HEK293 (cell line): ENCODE measurements at regions not wholly inside any gene's neighbourhood (a gene's known extent, or its start where the extent isn't known, plus 50 kb on each side); places are given as distances from the start of the nearest gene placed in this dataset.

Source experiments
- CTCF ChIA-PET: fragments of 350-600 bp; formaldehyde crosslinking; extraction: SDS; loops from one replicate; lab custom pipeline; 2021; ENCODE audit warnings: antibody characterized with exemption; lab: Yijun Ruan, JAX
- POLR2A ChIA-PET: fragments of 300-600 bp; formaldehyde crosslinking; extraction: SDS; loops from one replicate; lab custom pipeline; 2020; ENCODE audit warnings: antibody characterized with exemption, inconsistent platforms; lab: Yijun Ruan, JAX
- H3K27ac ChIP-seq: fragments of 200-500 bp; sonication (Bioruptor generic); 2 replicates; pipeline ENCODE4 v1.5.1; 2014; ENCODE audit warnings: low read depth, low read length, control low read depth, inconsistent platforms; ENCODE audit errors: extremely low read depth
- H3K36me3 ChIP-seq, 2 experiments: fragments of 200-500 bp in 1 of 2; sonication (Bioruptor generic) in 1 of 2; 1 replicate in 1 of 2; 2 replicates in 1 of 2; pipeline ENCODE4 v1.5.1; 2014 to 2017; ENCODE audit warnings: inconsistent platforms in 2 of 2, low read length in 2 of 2; ENCODE audit not compliant: control insufficient read depth in 2 of 2, insufficient read depth in 1 of 2
- H3K4me1 ChIP-seq: fragments of 200-500 bp; sonication (Bioruptor generic); 2 replicates; pipeline ENCODE4 v1.5.1; 2014; ENCODE audit warnings: mild to moderate bottlenecking, low read length, inconsistent platforms; ENCODE audit not compliant: control insufficient read depth, insufficient read depth
- H3K4me3 ChIP-seq: 2 replicates; pipeline ENCODE4 v1.5.1; 2011; ENCODE audit warnings: low read depth, mild to moderate bottlenecking, control low read depth, low read length, moderate library complexity
- H3K9me3 ChIP-seq: fragments of 200-500 bp; sonication (Bioruptor generic); 2 replicates; pipeline ENCODE4 v1.5.1; 2014; ENCODE audit warnings: low read depth, low read length, inconsistent platforms; ENCODE audit not compliant: control insufficient read depth, insufficient read depth
- HOXD13 ChIP-seq: sonication (generic); formaldehyde crosslinking; IDR thresholded peaks from 2 replicates; pipeline ENCODE4 v1.8.0; 2022; ENCODE audit warnings: missing genetic modification reagents, borderline replicate concordance
- KLF1 ChIP-seq: fragments of 450-650 bp; formaldehyde crosslinking; IDR thresholded peaks from 2 replicates; pipeline ENCODE4 v1.5.1; 2016; ENCODE audit warnings: missing biosample characterization, missing genetic modification characterization
- MEIS1 ChIP-seq: sonication (generic); formaldehyde crosslinking; IDR thresholded peaks from 2 replicates; pipeline ENCODE4 v1.8.1; 2022; ENCODE audit warnings: missing genetic modification reagents, mild to moderate bottlenecking, borderline replicate concordance
- SP2 ChIP-seq: fragments of 450-650 bp; formaldehyde crosslinking; IDR thresholded peaks from 2 replicates; pipeline ENCODE4 v1.5.1; 2016; ENCODE audit warnings: missing biosample characterization, missing genetic modification characterization
- ZFP69B ChIP-seq: fragments of 450-650 bp; formaldehyde crosslinking; IDR thresholded peaks from 2 replicates; pipeline ENCODE4 v1.5.1; 2016; ENCODE audit warnings: missing biosample characterization, missing genetic modification characterization
- ZNF184 ChIP-seq: fragments of 450-650 bp; IDR thresholded peaks from 2 replicates; pipeline ENCODE4 v1.5.1; 2018; ENCODE audit warnings: missing biosample characterization, mild to moderate bottlenecking, missing genetic modification characterization
- ZNF596 ChIP-seq: fragments of 450-650 bp; IDR thresholded peaks from 2 replicates; pipeline ENCODE4 v1.5.0; 2018; ENCODE audit warnings: missing biosample characterization, mild to moderate bottlenecking, missing genetic modification characterization, moderate library complexity
- ZNF626 ChIP-seq: fragments of 450-650 bp; sonication (Bioruptor Pico); formaldehyde crosslinking; IDR thresholded peaks from 2 replicates; pipeline ENCODE4 v1.5.1; 2018; ENCODE audit warnings: missing biosample characterization, missing genetic modification characterization, inconsistent platforms
- ZNF629 ChIP-seq: fragments of 450-650 bp; formaldehyde crosslinking; IDR thresholded peaks from 2 replicates; pipeline ENCODE4 v1.5.1; 2017; ENCODE audit warnings: missing biosample characterization, missing genetic modification characterization
- ZNF654 ChIP-seq: fragments of 450-650 bp; formaldehyde crosslinking; IDR thresholded peaks from 2 replicates; pipeline ENCODE4 v1.5.1; 2016; ENCODE audit warnings: low read depth, missing biosample characterization, missing genetic modification characterization
- TF ChIP-seq, protein P1 (sequence below): fragments of 450-650 bp; formaldehyde crosslinking; IDR thresholded peaks from 2 replicates; pipeline ENCODE4 v1.5.1; 2016; ENCODE audit warnings: missing biosample characterization, missing genetic modification characterization
- TF ChIP-seq, protein P2 (sequence below): fragments of 450-650 bp; formaldehyde crosslinking; IDR thresholded peaks from 2 replicates; pipeline ENCODE4 v1.5.1; 2016; ENCODE audit warnings: missing biosample characterization, missing genetic modification characterization

DNA sequence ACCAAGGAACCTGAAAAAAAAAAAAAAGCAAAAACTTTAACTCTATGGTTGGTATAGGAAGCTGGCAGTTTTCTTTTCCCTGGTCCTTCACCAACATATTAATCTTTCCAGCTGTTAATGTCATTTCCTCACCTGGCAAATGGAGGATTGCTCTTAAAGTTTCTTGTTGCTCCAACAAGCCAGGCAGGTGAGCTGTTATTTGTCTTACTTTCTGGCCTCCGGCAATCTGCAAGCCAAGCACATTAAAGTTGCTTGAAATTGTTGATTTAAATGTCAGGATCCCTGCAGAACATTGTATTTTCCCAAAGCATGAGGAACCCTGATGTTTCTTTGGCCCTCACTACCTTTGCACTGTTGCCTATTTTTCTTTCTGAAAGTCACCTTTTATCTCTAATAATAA lies 664.9 kb downstream of the METTL4 start (continued):
- TF ChIP-seq, protein P1, sequence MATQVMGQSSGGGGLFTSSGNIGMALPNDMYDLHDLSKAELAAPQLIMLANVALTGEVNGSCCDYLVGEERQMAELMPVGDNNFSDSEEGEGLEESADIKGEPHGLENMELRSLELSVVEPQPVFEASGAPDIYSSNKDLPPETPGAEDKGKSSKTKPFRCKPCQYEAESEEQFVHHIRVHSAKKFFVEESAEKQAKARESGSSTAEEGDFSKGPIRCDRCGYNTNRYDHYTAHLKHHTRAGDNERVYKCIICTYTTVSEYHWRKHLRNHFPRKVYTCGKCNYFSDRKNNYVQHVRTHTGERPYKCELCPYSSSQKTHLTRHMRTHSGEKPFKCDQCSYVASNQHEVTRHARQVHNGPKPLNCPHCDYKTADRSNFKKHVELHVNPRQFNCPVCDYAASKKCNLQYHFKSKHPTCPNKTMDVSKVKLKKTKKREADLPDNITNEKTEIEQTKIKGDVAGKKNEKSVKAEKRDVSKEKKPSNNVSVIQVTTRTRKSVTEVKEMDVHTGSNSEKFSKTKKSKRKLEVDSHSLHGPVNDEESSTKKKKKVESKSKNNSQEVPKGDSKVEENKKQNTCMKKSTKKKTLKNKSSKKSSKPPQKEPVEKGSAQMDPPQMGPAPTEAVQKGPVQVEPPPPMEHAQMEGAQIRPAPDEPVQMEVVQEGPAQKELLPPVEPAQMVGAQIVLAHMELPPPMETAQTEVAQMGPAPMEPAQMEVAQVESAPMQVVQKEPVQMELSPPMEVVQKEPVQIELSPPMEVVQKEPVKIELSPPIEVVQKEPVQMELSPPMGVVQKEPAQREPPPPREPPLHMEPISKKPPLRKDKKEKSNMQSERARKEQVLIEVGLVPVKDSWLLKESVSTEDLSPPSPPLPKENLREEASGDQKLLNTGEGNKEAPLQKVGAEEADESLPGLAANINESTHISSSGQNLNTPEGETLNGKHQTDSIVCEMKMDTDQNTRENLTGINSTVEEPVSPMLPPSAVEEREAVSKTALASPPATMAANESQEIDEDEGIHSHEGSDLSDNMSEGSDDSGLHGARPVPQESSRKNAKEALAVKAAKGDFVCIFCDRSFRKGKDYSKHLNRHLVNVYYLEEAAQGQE = no peak
- TF ChIP-seq ZNF626 (no peak), ZNF184 (tag by site-specific recombination) (no peak)
- TF ChIP-seq, protein P2, sequence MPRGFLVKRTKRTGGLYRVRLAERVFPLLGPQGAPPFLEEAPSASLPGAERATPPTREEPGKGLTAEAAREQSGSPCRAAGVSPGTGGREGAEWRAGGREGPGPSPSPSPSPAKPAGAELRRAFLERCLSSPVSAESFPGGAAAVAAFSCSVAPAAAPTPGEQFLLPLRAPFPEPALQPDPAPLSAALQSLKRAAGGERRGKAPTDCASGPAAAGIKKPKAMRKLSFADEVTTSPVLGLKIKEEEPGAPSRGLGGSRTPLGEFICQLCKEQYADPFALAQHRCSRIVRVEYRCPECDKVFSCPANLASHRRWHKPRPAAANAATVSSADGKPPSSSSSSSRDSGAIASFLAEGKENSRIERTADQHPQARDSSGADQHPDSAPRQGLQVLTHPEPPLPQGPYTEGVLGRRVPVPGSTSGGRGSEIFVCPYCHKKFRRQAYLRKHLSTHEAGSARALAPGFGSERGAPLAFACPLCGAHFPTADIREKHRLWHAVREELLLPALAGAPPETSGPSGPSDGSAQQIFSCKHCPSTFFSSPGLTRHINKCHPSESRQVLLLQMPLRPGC = no peak

DNA sequence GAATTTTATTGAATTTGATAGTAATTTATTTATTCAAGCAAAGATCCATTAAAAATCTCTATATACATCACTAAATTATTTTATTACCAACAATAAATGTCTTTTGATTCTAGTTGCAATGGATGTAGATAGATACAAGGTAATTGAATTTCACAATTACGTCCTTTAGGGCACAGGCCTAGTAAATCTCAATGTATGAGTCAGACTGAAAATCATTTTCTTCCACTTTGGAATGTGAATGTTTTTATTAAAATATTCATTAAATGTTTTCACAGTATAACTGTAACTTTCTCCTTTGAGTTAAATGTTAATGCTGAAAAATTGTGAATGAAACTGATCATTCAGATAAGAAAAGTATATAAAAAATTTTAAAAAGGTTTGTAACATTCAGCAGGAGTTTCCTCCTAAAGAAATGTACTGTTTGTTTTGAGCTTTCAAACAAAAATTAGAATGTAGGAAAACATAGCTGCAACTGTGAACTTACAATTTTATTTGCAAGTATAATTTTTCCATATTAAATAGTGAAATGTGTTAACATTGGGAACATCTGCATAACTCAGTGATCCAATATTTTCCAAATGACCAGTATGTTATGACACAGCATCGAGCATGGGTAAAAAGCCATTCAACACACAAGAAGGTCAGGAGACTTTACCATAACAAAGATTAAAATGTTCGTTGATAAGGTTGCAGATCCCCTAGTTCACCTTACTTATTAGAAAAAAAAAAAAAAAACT lies 663.7 kb downstream of the METTL4 start:
- ChIA-PET POLR2A (no interaction called here), CTCF (no interaction called here)
- no peaks in the 10 kb centered on the region for H3K9me3 ChIP-seq
- H3K36me3 ChIP-seq = no peaks in the 10 kb centered on the region
- no peak overlapping the region for H3K27ac ChIP-seq
- no peaks in the 10 kb centered on the region for H3K4me1 ChIP-seq
- H3K4me3 ChIP-seq = no peak overlapping the region
- TF ChIP-seq HOXD13 (CRISPR knock-in tag) (no peak), ZNF626 (no peak), KLF1 (tag by site-specific recombination) (no peak), ZFP69B (no peak), ZNF629 (tag by site-specific recombination) (no peak)

DNA sequence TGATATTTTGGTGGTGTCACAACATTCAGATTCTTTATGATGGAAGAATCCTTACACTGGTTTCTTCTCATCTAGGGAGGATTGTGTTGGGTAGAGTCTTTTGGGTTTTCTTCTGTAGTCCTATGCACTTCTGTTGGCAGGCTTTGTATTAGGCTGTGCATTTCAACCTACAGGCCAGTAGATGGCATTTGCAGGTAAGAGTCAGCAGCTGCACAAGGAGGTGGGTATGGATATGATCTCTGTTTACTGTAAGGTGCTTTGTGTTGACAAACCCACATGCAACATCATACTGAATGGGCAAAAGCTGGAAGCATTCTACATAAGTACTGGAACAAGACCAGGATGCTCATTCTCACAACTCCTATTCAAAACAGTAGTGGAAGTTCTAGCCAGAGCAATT lies 656.8 kb downstream of the METTL4 start:
- no peak overlapping the region for H3K4me3 ChIP-seq
- POLR2A ChIA-PET = no interaction called here
- 0 out of 2 replicates have a peak, but pooled peaks have one; percentile 16 for TF ChIP-seq ZNF654 (tag by site-specific recombination)
- no peak for TF ChIP-seq ZNF596 (tag by site-specific recombination)
- TF ChIP-seq, all 188 proteins: peak for 1
- CTCF ChIA-PET = interaction anchor here (0.6 to 1.3 kb wide), 4 partner anchors 17 to 635 kb away, joined by 3 to 5 read pairs (median 4); no protein-coding TSS in a partner anchor
- no peak overlapping the region for H3K27ac ChIP-seq
- H3K9me3 ChIP-seq = no peaks in the 10 kb centered on the region; the same call in 1 of the 2 replicates
- no peaks in the 10 kb centered on the region for H3K36me3 ChIP-seq
- no peaks in the 10 kb centered on the region for H3K4me1 ChIP-seq

DNA sequence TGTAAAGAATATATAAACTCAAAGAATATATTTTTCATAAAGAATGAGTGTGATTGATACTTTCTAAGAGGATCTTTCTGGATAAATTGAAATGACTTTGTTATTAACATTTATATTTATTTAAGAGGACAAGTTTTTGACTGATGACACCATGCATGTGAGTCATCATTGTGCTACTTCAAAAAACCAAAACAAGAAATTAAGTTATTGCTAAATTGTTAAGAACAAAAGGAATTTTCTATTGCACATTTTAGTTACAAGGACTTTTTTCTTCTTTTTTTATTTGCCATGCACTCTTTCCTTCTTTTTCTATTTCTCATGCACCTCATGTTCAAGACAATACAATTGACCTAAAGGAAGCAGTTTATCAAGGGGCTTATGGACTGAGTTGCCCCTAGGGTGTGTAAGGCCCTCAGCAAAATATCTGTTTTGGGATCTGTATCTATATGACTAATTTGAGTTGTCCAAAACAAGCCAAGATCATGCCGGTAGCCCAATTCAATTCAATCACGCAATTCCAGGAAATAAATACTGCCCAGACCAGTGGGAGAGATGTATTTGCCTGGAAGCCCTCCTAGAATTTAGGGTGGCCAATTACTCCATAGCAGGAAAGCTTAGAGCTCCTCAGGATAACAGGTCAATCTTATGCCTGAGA lies 654.3 kb downstream of the METTL4 start:
- H3K4me3 ChIP-seq = no peak overlapping the region
- no peaks in the 10 kb centered on the region; the same call in 1 of the 2 replicates for H3K9me3 ChIP-seq
- ChIA-PET CTCF (no interaction called here), POLR2A (no interaction called here)
- no peaks in the 10 kb centered on the region for H3K4me1 ChIP-seq
- H3K36me3 ChIP-seq = no peaks in the 10 kb centered on the region
- TF ChIP-seq SP2 (tag by site-specific recombination) (no peak), MEIS1 (CRISPR knock-in tag) (no peak)
- no peak overlapping the region for H3K27ac ChIP-seq
